ENCODE measurements at regions not wholly inside any gene's neighbourhood (a gene's known extent, or its start where the extent isn't known, plus 50 kb on each side); places are given as distances from the start of the nearest gene placed in this dataset.

DNA sequence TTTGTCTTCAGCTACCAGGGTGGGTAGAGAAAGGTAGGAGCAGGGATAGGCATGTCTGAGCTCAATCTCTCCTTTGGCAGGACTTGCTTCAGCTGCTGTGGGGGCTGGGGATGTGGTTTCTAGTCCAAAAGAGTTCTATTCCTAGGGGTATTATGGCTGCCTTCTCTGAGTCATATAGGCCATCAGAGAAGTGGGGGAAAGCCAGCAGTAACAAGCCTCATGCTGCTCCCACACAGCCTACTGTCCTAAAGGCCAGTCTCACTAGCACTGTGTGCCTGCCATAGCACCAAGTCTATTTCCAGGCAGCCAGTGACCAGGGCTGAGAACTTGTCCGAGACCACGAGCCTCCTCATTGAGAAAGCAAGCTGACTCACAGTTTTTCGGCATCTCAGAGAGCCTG, 270.6 kb downstream of the DCAF12L2 start:
- Histone ChIP-seq H3K36me3 (ENCODE audit: control insufficient read depth, insufficient read depth, low read length) (no peaks in the 10 kb centered on the region), H3K27ac (ENCODE audit: insufficient read depth, low read length) (no peak overlapping the region), H3K79me2 (ENCODE audit: control insufficient read depth, insufficient read depth, low read length) (no peaks in the 10 kb centered on the region), H3K4me1 (ENCODE audit: control insufficient read depth, extremely low read depth, insufficient read depth, low read length) (no peaks in the 10 kb centered on the region), H2AFZ (ENCODE audit: low read length) (no peak overlapping the region), H3K9ac (ENCODE audit: insufficient read depth, low read length) (no peak overlapping the region), H3K4me3 (replicated peaks in 1 of 4; ENCODE audit: control extremely low read depth in 1 of 4, insufficient read depth in 1 of 4, low read depth in 3 of 4, low read length in 4 of 4) (no peak overlapping the region), H3K4me2 (ENCODE audit: extremely low read depth, insufficient read depth, low read length) (no peak overlapping the region), H3K9me3 (ENCODE audit: control insufficient read depth, insufficient read depth, low read depth, low read length) (no peaks in the 10 kb centered on the region), H4K20me1 (ENCODE audit: control insufficient read depth, extremely low read depth, insufficient read depth, low read length) (no peaks in the 10 kb centered on the region), H3K27me3 (ENCODE audit: control insufficient read depth, insufficient read depth, low read length) (no peaks in the 10 kb centered on the region)
- no peak for DNase-seq (ENCODE audit: low read depth in 2 of 2)
- TF ChIP-seq, protein P1, sequence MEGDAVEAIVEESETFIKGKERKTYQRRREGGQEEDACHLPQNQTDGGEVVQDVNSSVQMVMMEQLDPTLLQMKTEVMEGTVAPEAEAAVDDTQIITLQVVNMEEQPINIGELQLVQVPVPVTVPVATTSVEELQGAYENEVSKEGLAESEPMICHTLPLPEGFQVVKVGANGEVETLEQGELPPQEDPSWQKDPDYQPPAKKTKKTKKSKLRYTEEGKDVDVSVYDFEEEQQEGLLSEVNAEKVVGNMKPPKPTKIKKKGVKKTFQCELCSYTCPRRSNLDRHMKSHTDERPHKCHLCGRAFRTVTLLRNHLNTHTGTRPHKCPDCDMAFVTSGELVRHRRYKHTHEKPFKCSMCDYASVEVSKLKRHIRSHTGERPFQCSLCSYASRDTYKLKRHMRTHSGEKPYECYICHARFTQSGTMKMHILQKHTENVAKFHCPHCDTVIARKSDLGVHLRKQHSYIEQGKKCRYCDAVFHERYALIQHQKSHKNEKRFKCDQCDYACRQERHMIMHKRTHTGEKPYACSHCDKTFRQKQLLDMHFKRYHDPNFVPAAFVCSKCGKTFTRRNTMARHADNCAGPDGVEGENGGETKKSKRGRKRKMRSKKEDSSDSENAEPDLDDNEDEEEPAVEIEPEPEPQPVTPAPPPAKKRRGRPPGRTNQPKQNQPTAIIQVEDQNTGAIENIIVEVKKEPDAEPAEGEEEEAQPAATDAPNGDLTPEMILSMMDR (conservative IDR thresholded peaks at IDR 0.05 in 1 of 2, IDR thresholded peaks at IDR 0.05 in 1 of 2; ENCODE audit: low read depth in 1 of 2, low read length in 2 of 2) = no peak
- no peak for TF ChIP-seq EZH2 (IDR thresholded peaks at IDR 0.05; ENCODE audit: low read length, missing control alignments)

DNA sequence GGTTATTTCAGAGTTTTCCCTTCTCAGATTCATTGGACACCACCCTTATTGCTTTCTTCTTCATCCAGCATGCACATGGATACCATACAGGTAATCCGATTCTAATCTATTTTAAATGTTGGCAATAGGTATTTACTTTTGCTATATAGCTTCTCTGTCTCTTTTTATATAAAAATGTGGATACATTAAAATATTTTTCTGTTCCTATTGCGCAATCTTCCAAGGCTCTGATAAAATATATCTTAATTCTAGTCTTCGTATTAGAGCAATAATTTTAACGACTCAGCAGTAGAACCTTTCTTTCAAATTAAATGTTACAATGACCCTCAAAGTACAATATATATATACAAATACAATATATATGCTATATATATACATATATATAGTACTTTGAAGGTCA, 239.8 kb downstream of the DCAF12L2 start:
- H3K27me3 ChIP-seq (ENCODE audit: control insufficient read depth, insufficient read depth, low read length) = no peaks in the 10 kb centered on the region
- H3K27ac ChIP-seq (ENCODE audit: insufficient read depth, low read length) = no peak overlapping the region
- H3K79me2 ChIP-seq (ENCODE audit: control insufficient read depth, insufficient read depth, low read length) = no peaks in the 10 kb centered on the region
- H3K4me1 ChIP-seq (ENCODE audit: control insufficient read depth, extremely low read depth, insufficient read depth, low read length) = no peaks in the 10 kb centered on the region
- DNase-seq (ENCODE audit: low read depth in 2 of 2) = no peak
- H3K4me3 ChIP-seq (replicated peaks in 1 of 4; ENCODE audit: control extremely low read depth in 1 of 4, insufficient read depth in 1 of 4, low read depth in 3 of 4, low read length in 4 of 4) = no peak overlapping the region
- H3K4me2 ChIP-seq (ENCODE audit: extremely low read depth, insufficient read depth, low read length) = no peak overlapping the region
- H3K9ac ChIP-seq (ENCODE audit: insufficient read depth, low read length) = no peak overlapping the region
- TF ChIP-seq EZH2 (IDR thresholded peaks at IDR 0.05; ENCODE audit: low read length, missing control alignments) = no peak
- TF ChIP-seq, protein P1 (conservative IDR thresholded peaks at IDR 0.05 in 1 of 2, IDR thresholded peaks at IDR 0.05 in 1 of 2; ENCODE audit: low read depth in 1 of 2, low read length in 2 of 2) = no peak
- no peaks in the 10 kb centered on the region for H3K9me3 ChIP-seq (ENCODE audit: control insufficient read depth, insufficient read depth, low read depth, low read length)
- H2AFZ ChIP-seq (ENCODE audit: low read length) = no peak overlapping the region
- H3K36me3 ChIP-seq (ENCODE audit: control insufficient read depth, insufficient read depth, low read length) = no peaks in the 10 kb centered on the region
- no peaks in the 10 kb centered on the region for H4K20me1 ChIP-seq (ENCODE audit: control insufficient read depth, extremely low read depth, insufficient read depth, low read length)

DNA sequence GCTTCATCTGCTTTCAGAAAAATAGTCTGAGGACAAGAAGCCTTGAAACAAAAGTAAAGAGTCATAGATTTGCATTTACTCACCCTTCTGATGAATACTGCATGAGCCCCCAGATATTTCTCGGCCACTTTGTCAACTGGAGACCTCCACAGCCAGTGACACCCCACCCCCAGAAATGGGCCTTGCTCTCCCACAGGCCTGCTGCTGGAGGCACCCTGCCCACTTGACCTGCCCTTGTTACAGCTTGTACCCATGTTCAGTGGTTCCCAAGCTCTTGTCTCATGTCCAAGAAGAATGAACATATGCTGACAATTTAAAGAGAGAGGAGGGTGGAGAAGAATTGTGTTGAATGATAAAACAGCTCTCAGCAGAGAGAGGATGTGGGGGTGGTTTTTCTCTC, 225.1 kb downstream of the DCAF12L2 start:
- H3K4me2 ChIP-seq (ENCODE audit: extremely low read depth, insufficient read depth, low read length) = no peak overlapping the region
- no peaks in the 10 kb centered on the region for H3K4me1 ChIP-seq (ENCODE audit: control insufficient read depth, extremely low read depth, insufficient read depth, low read length)
- H3K79me2 ChIP-seq (ENCODE audit: control insufficient read depth, insufficient read depth, low read length) = no peaks in the 10 kb centered on the region
- H3K36me3 ChIP-seq (ENCODE audit: control insufficient read depth, insufficient read depth, low read length) = no peaks in the 10 kb centered on the region
- no peak overlapping the region for H3K4me3 ChIP-seq (replicated peaks in 1 of 4; ENCODE audit: control extremely low read depth in 1 of 4, insufficient read depth in 1 of 4, low read depth in 3 of 4, low read length in 4 of 4)
- H4K20me1 ChIP-seq (ENCODE audit: control insufficient read depth, extremely low read depth, insufficient read depth, low read length) = no peaks in the 10 kb centered on the region
- TF ChIP-seq, protein P1 (conservative IDR thresholded peaks at IDR 0.05 in 1 of 2, IDR thresholded peaks at IDR 0.05 in 1 of 2; ENCODE audit: low read depth in 1 of 2, low read length in 2 of 2) = no peak
- TF ChIP-seq EZH2 (IDR thresholded peaks at IDR 0.05; ENCODE audit: low read length, missing control alignments) = no peak
- no peaks in the 10 kb centered on the region for H3K9me3 ChIP-seq (ENCODE audit: control insufficient read depth, insufficient read depth, low read depth, low read length)
- H3K27ac ChIP-seq (ENCODE audit: insufficient read depth, low read length) = no peak overlapping the region
- no peaks in the 10 kb centered on the region for H3K27me3 ChIP-seq (ENCODE audit: control insufficient read depth, insufficient read depth, low read length)
- H3K9ac ChIP-seq (ENCODE audit: insufficient read depth, low read length) = no peak overlapping the region
- DNase-seq (ENCODE audit: low read depth in 2 of 2) = no peak
- no peak overlapping the region for H2AFZ ChIP-seq (ENCODE audit: low read length)

Measured in fibroblast of lung (primary cell).